HepG2 (cell line): ENCODE measurements at regions not wholly inside any gene's neighbourhood (a gene's known extent, or its start where the extent isn't known, plus 50 kb on each side); places are given as distances from the start of the nearest gene placed in this dataset.

Experiments used
- ATAC-seq: fragments of 200-7000 bp; cut with Tn5 transposase; 3 replicates; pipeline ENCODE4 v1.9.1; 2020; ENCODE audit warnings: mild to moderate bottlenecking, moderate library complexity
- BruUV-seq: library from RNA; stranded (reverse); fragments of 400-500 nt; replicated peaks from 2 replicates; lab custom pipeline; 2021; lab: Mats Ljungman, UMichigan
- CTCF ChIA-PET: fragments of 300-600 bp; formaldehyde crosslinking; extraction: SDS; loops from one replicate; lab custom pipeline; 2021; ENCODE audit warnings: low total read pairs, inconsistent platforms, low intra/inter-chr PET ratio; lab: Yijun Ruan, JAX
- POLR2A ChIA-PET: fragments of 350-600 bp; sonication (Branson Sonifier 250); formaldehyde crosslinking; loops from one replicate; lab custom pipeline; 2020; ENCODE audit warnings: antibody characterized with exemption, inconsistent platforms; lab: Yijun Ruan, JAX
- DNase-seq: peaks from one replicate; pipeline ENCODE4 v3.0.0-alpha.2; 2015; ENCODE audit warnings: low spot score
- FAIRE-seq: peaks from 3 replicates; lab custom pipeline; 2011; peaks lifted over from hg19 to GRCh38; lab: Jason Lieb, UNC
- H2AFZ ChIP-seq: one replicate; pipeline ENCODE4 v1.6.1; 2011; ENCODE audit warnings: low read length, inconsistent platforms
- H3K27ac ChIP-seq: fragments of 300-600 bp; 3 replicates; pipeline ENCODE4 v1.8.0; 2011; ENCODE audit warnings: mixed run types, mild to moderate bottlenecking, mixed read lengths, low read length, inconsistent platforms; ENCODE audit not compliant: insufficient read depth; ENCODE audit errors: extremely low read length
- H3K27me3 ChIP-seq, 2 experiments: fragments of 200-600 bp in 1 of 2; 2 replicates in 1 of 2; 3 replicates in 1 of 2; pipeline versions ENCODE4 v1.6.0 to v1.8.0; 2011; ENCODE audit warnings: low read length in 2 of 2, mild to moderate bottlenecking in 2 of 2, moderate library complexity in 2 of 2, inconsistent platforms in 1 of 2; ENCODE audit not compliant: insufficient read depth in 2 of 2, control insufficient read depth in 1 of 2
- H3K36me3 ChIP-seq, 2 experiments: fragments of 200-600 bp in 1 of 2; replicated peaks in 1 of 2; 2 replicates in 1 of 2; 3 replicates in 1 of 2; pipeline versions ENCODE4 v1.5.1 to v1.8.0; 2011; ENCODE audit warnings: low read length in 2 of 2, inconsistent platforms in 1 of 2; ENCODE audit not compliant: insufficient read depth in 2 of 2, control insufficient read depth in 1 of 2
- H3K4me1 ChIP-seq: 2 replicates; pipeline ENCODE4 v1.5.1; 2012; ENCODE audit warnings: low read length, inconsistent platforms; ENCODE audit not compliant: insufficient read depth
- H3K4me2 ChIP-seq: 2 replicates; pipeline ENCODE4 v1.6.0; 2011; ENCODE audit warnings: low read depth, low read length, inconsistent platforms
- H3K4me3 ChIP-seq, 3 experiments: fragments of 200-600 bp in 1 of 3; sonication (generic), shearing (Covaris generic) in 1 of 3; replicated peaks in 1 of 3; 2 replicates each; pipeline ENCODE4 v1.5.1; 2011 to 2016; ENCODE audit warnings: low read length in 3 of 3, inconsistent platforms in 2 of 3, low read depth in 2 of 3, mild to moderate bottlenecking in 2 of 3, control low read depth in 1 of 3, mixed read lengths in 1 of 3; ENCODE audit not compliant: insufficient read depth in 1 of 3
- H3K79me2 ChIP-seq: one replicate; pipeline ENCODE4 v1.6.1; 2011; ENCODE audit warnings: low read length, inconsistent platforms; ENCODE audit not compliant: insufficient read depth
- H3K9ac ChIP-seq: 2 replicates; pipeline ENCODE4 v1.6.0; 2011; ENCODE audit warnings: mild to moderate bottlenecking, low read depth, low read length, inconsistent platforms; ENCODE audit not compliant: insufficient read depth
- H3K9me3 ChIP-seq: 2 replicates; pipeline ENCODE4 v1.5.1; 2012; ENCODE audit warnings: mild to moderate bottlenecking, low read length
- H4K20me1 ChIP-seq: 2 replicates; pipeline ENCODE4 v1.6.0; 2011; ENCODE audit warnings: inconsistent platforms, mild to moderate bottlenecking, low read length, moderate library complexity; ENCODE audit not compliant: insufficient read depth
- IKZF1 ChIP-seq: fragments of 450-650 bp; IDR thresholded peaks from 2 replicates; pipeline ENCODE4 v1.7.1; 2016
- MAFF ChIP-seq: IDR thresholded peaks from 2 replicates; pipeline ENCODE4 v1.6.1; 2011; ENCODE audit warnings: low read depth, low read length, improper control_type of control experiment
- MBD4 ChIP-seq: IDR thresholded peaks from 2 replicates; pipeline ENCODE4 v1.6.1; 2012; ENCODE audit warnings: low read length, inconsistent platforms, borderline replicate concordance
- NAIF1 ChIP-seq: sonication (generic); formaldehyde crosslinking; IDR thresholded peaks from 2 replicates; pipeline ENCODE4 v1.5.0; 2020; ENCODE audit warnings: mild to moderate bottlenecking, missing genetic modification reagents, borderline replicate concordance
- NCOR1 ChIP-seq: fragments of 200-600 bp; sonication (generic); IDR thresholded peaks from 2 replicates; pipeline ENCODE4 v1.7.0; 2017; ENCODE audit warnings: antibody characterized with exemption, low read length, borderline replicate concordance
- RBM22 ChIP-seq: fragments of 200-400 bp; formaldehyde crosslinking; optimal IDR thresholded peaks from 2 replicates; pipeline ENCODE3; 2017; ENCODE audit warnings: mild to moderate bottlenecking, low read length, moderate library complexity
- SP2 ChIP-seq: sonication (generic); formaldehyde crosslinking; IDR thresholded peaks from 2 replicates; pipeline ENCODE4 v1.5.1; 2020; ENCODE audit warnings: mild to moderate bottlenecking, missing genetic modification reagents
- ZBTB14 ChIP-seq: sonication (generic); formaldehyde crosslinking; IDR thresholded peaks from 2 replicates; pipeline ENCODE4 v1.4.0; 2020; ENCODE audit warnings: missing genetic modification reagents
- ZBTB42 ChIP-seq: sonication (generic); formaldehyde crosslinking; IDR thresholded peaks from 2 replicates; pipeline ENCODE4 v1.5.0; 2020; ENCODE audit warnings: mild to moderate bottlenecking, missing genetic modification reagents
- ZC3H13 ChIP-seq: sonication (generic); formaldehyde crosslinking; IDR thresholded peaks from 2 replicates; pipeline ENCODE4 v1.8.1; 2023; ENCODE audit warnings: mild to moderate bottlenecking, missing genetic modification reagents, moderate library complexity
- ZNF549 ChIP-seq: sonication (generic); formaldehyde crosslinking; IDR thresholded peaks from 2 replicates; pipeline ENCODE4 v1.5.0; 2020; ENCODE audit warnings: missing genetic modification reagents
- ZNF550 ChIP-seq: sonication (generic); formaldehyde crosslinking; IDR thresholded peaks from 2 replicates; pipeline ENCODE4 v1.4.0; 2020; ENCODE audit warnings: mild to moderate bottlenecking, missing genetic modification reagents, borderline replicate concordance
- ZNF563 ChIP-seq: sonication (generic); formaldehyde crosslinking; IDR thresholded peaks from 2 replicates; pipeline ENCODE4 v1.8.0; 2022; ENCODE audit warnings: mild to moderate bottlenecking, moderate library complexity, missing genetic modification reagents
- ZNF792 ChIP-seq: IDR thresholded peaks from 2 replicates; pipeline ENCODE4 v1.6.1; 2016
- ZNF841 ChIP-seq: sonication (generic); formaldehyde crosslinking; IDR thresholded peaks from 2 replicates; pipeline ENCODE4 v1.8.1; 2023; ENCODE audit warnings: missing genetic modification reagents, borderline replicate concordance
- WGBS: methylation state at CpG from one replicate; pipeline ENCODE4 v1.1.6; 2017; ENCODE audit warnings: low lambda C conversion rate; 5-methylcytosine and 5-hydroxymethylcytosine counted together
- in situ Hi-C: cut with HindIII; loops from 2 replicates; pipeline ENCODE4 v1.10.0; 2017; ENCODE audit warnings: low pct_unique_long_range_greater_than_20kb; ENCODE audit not compliant: extremely low pct_ligation_motif_present
- intact Hi-C: fragments of 100-400 bp; cut with micrococcal nuclease; formaldehyde crosslinking; loops from one replicate; pipeline ENCODE4 v1.10.0; 2022; ENCODE audit not compliant: unreplicated experiment
- TF ChIP-seq, protein P1 (sequence below): sonication (generic); formaldehyde crosslinking; conservative IDR thresholded peaks from 2 replicates; pipeline ENCODE4 v1.4.0; 2020; ENCODE audit warnings: missing genetic modification reagents
- TF ChIP-seq, protein P2 (sequence below): sonication (generic); formaldehyde crosslinking; conservative IDR thresholded peaks from 2 replicates; pipeline ENCODE4 v1.4.0; 2020; ENCODE audit warnings: missing genetic modification reagents

GRCh38 chr10:46235705-46236545 is 50.9 kb upstream of the ANTXRL start:
- Histone ChIP-seq H3K4me3 (no peak overlapping the region), H3K36me3 (no peaks in the 10 kb centered on the region), H3K27ac (no peak overlapping the region), H3K79me2 (no peaks in the 10 kb centered on the region), H3K9ac (no peak overlapping the region), H3K27me3 (peaks cover 0 to 7% of the 10 kb centered on the region in 2 experiments; a peak in 3 of 5 replicates), H3K9me3 (no peaks in the 10 kb centered on the region), H4K20me1 (no peaks in the 10 kb centered on the region), H2AFZ (no peak overlapping the region), H3K4me2 (no peak overlapping the region), H3K4me1 (no peaks in the 10 kb centered on the region)
- no TSS peak for BruUV-seq
- ChIA-PET POLR2A (no interaction called here), CTCF (no interaction called here)
- TF ChIP-seq ZC3H13 (CRISPR knock-in tag) (no peak), ZBTB14 (CRISPR knock-in tag) (no peak)
- ATAC-seq, result no peak
- intact Hi-C loops, result no loop called here
- FAIRE-seq, result no peak
- DNase-seq, result no peak
- in situ Hi-C loops, result no loop called here
- 0% methylated on average over 1 of the region's 5 CpGs for WGBS

- WGBS, result 0% methylated on average over 2 of the region's 2 CpGs
- H3K4me2 ChIP-seq, result no peak overlapping the region
- BruUV-seq, result no TSS peak
- no peak for DNase-seq
- H2AFZ ChIP-seq, result no peak overlapping the region
- H3K36me3 ChIP-seq, result no peaks in the 10 kb centered on the region
- ChIA-PET CTCF (no interaction called here), POLR2A (no interaction called here)
- in situ Hi-C loops, result no loop called here
- peaks cover 0 to 7% of the 10 kb centered on the region in 2 experiments; a peak in 3 of 5 replicates for H3K27me3 ChIP-seq
- intact Hi-C loops, result no loop called here
- ATAC-seq, result no peak
- no peaks in the 10 kb centered on the region for H3K4me1 ChIP-seq
- no peak for FAIRE-seq
- H3K9ac ChIP-seq, result no peak overlapping the region
- no peaks in the 10 kb centered on the region for H4K20me1 ChIP-seq
- no peak overlapping the region for H3K4me3 ChIP-seq
- H3K27ac ChIP-seq, result no peak overlapping the region
- H3K79me2 ChIP-seq, result no peaks in the 10 kb centered on the region
- no peaks in the 10 kb centered on the region for H3K9me3 ChIP-seq
- TF ChIP-seq ZBTB42 (CRISPR knock-in tag), result no peak
- no peak for TF ChIP-seq ZNF563 (CRISPR knock-in tag)
- TF ChIP-seq ZNF841 (CRISPR knock-in tag), result no peak
- no peak for TF ChIP-seq MBD4
- no peak for TF ChIP-seq ZNF792 (CRISPR knock-in tag)
- TF ChIP-seq NAIF1 (CRISPR knock-in tag), result no peak
- no peak for TF ChIP-seq NCOR1
- TF ChIP-seq SP2 (CRISPR knock-in tag), result no peak
- no peak for TF ChIP-seq ZNF550 (CRISPR knock-in tag)
- TF ChIP-seq, protein P1, sequence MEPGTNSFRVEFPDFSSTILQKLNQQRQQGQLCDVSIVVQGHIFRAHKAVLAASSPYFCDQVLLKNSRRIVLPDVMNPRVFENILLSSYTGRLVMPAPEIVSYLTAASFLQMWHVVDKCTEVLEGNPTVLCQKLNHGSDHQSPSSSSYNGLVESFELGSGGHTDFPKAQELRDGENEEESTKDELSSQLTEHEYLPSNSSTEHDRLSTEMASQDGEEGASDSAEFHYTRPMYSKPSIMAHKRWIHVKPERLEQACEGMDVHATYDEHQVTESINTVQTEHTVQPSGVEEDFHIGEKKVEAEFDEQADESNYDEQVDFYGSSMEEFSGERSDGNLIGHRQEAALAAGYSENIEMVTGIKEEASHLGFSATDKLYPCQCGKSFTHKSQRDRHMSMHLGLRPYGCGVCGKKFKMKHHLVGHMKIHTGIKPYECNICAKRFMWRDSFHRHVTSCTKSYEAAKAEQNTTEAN (CRISPR knock-in tag), result no peak
- no peak for TF ChIP-seq RBM22
- TF ChIP-seq MAFF, result no peak
- no peak for TF ChIP-seq IKZF1
- no peak for TF ChIP-seq ZNF549 (CRISPR knock-in tag)
- TF ChIP-seq, protein P2, sequence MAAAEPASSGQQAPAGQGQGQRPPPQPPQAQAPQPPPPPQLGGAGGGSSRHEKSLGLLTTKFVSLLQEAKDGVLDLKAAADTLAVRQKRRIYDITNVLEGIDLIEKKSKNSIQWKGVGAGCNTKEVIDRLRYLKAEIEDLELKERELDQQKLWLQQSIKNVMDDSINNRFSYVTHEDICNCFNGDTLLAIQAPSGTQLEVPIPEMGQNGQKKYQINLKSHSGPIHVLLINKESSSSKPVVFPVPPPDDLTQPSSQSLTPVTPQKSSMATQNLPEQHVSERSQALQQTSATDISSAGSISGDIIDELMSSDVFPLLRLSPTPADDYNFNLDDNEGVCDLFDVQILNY, result no peak
Measured at GRCh38 chr10:46236546-46236887, 50.3 kb upstream of the ANTXRL start.
